Fibroblast of skin of back (primary cell): ENCODE measurements at regions not wholly inside any gene's neighbourhood (a gene's known extent, or its start where the extent isn't known, plus 50 kb on each side); places are given as distances from the start of the nearest gene placed in this dataset.

Source experiments
- DNase-seq: peaks from one replicate; pipeline ENCODE4 v3.0.0-alpha.2; 2013

DNA sequence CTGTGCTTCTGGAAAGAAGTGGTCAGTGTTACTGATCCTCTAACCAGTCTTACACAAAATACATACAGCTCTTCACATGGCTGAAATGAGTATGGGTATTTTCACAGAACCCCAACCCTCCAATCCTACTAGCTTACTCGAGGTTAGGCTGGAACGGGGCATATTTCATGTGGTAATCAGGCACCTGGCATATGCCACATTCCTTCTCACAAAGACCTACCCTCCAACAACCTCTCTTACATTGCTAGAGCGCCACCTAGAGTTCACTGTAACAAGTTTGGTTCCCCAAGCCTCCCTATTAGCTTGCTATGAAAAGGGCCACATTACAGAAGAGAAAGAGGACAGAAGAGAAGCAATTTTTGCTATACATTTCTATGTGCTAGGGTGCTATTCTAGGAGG is 597.3 kb downstream of the PRELID2 start:
- peak; percentile 30 for DNase-seq

DNA sequence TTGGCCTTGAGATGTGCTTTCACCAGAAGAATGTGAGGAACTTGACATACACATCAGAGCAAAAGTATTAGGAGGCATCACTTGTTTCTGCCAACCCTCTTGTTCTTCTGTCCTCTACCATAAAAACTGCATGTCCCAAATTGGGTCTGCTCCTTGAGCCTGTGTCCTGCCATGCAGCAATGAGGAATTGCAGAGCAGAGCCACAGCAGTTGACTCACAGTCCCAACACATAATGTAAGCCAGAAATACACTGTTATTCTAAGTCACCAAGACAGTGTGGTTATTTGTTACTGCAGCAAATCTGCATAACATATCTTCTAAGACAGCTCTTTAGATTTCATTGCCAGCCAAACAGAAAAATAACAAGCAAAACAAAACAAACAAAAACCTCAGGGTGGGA is 598.2 kb downstream of the PRELID2 start:
- peak; percentile 50 for DNase-seq

DNA sequence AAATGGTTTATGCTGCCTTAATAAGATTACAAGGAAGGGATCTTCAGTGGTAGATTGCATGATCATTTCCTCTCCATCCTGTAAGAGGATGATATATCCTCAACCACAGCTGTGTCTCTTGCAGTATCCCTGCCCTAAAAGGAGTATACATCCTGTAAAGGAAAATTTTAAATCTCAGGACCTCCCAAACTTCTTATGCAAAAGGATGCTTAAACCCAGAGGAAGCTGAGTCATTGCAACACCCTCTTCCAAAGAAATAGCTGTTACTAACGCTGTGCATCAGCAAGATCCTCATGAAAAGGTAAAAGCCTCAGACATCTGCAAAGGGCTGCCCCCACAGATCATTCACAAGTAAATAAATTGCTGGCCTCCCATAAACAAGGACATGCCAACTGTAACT is 599.0 kb downstream of the PRELID2 start:
- peak; percentile 32 for DNase-seq

DNA sequence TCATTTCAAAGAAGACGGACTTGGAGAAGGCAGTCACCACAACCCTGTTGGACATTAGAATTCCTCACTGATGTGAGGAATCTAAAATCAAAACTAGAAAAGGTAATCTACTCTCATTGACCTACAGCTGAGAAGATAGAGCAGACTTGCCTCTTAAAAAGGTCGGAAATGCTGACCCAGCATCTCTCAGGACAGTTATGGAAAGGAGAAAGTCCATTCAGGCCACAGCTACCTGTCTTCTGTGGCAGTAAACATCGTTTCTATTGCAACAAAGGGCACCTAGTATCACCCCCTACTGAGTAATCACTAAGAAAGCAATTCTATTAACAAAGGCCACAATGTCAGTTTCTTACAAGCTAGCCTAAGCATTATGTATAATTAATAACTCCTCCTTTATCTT is 601.7 kb downstream of the PRELID2 start:
- no peak for DNase-seq

DNA sequence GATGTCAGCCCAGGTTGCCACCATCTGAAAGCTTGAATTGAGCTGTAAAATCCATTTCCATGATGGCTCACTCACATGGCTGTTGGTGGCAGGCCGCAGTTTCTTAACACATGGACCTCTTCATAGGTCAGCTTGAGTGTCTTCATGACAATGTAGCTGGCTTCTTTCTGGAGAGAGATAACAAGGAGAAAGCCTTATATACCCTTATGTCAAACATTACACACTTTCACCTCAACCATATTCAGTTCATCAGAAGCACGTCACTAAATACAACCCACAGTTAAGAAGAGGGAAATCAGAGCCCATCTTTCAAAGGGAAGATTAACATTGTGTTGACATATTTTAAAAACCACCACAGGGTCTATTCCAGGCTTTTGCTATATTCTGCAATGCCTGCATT is 604.4 kb downstream of the PRELID2 start:
- no peak for DNase-seq

DNA sequence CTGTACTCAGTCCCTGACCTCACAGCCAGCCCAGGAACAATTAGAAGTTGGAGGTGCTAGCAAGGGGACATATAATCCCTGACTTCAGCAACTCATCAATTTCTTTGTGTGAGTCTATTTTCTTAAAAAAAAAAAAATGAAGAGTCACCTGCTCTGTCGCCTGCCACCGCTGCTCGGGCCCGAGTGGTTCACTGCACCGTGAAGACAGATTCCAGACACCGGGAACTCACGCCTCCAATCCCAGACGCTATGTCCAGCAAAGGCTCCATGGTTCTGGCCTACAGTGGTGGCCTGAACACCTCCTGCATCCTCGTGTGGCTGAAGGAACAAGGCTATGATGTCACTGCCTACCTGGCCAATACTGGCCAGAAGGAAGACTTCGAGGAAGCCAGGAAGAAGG is 606.6 kb downstream of the PRELID2 start:
- no peak for DNase-seq

DNA sequence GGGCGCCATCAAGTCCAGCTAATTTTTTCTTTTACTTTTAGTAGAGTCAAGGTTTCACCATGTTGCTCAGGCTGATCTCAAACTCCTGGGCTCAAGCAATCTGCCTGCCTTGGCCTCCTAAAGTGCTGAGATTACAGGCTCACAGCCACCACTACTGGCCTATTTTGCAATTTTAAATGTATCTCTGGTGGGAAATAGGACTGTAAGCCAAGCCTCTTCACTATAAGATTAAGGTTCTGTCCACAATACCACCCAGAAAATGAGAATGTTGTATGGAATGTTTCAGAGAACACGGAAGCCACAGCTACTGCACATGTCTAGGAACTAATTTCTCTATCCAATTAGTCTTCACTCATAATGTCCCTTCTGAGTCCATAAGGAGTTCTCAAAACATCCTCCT is 607.3 kb downstream of the PRELID2 start:
- DNase-seq, result no peak

DNA sequence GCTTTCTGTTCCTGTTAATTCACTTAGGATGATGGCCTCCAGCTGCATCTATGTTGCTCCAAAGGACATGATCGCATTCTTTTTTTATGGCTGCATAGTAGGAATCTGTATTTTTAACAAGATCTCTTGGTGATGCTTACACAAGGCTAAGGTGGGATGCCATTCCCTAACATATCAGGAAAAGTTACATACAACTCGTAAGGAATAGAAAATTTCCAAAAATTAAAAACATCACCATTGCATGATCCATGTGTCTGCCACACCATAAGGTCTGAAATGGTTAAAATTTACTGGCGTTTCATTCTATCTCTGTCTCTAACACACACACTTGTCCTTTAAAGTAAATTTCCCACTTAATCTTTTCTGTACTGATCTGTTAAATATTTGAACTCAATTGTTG is 608.4 kb downstream of the PRELID2 start:
- no peak for DNase-seq

DNA sequence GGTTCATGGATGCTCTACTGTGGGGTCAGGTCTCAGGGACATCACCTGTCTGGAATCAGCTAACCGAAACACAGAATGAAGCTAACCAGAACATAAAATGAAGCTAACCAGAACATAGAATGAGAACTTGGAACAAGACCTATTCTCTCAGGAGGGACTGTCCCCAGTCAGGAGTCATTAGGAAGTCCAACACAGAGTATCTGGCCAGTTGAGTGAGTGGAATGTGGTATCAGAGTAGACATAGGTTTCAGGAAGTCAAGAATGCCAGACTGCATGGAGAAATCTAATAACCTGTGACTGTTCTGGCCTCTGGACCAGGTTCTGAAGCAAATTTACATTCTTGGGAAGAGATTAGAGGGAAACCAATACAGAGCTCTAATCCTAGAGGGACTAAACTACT is 609.6 kb downstream of the PRELID2 start:
- no peak for DNase-seq

DNA sequence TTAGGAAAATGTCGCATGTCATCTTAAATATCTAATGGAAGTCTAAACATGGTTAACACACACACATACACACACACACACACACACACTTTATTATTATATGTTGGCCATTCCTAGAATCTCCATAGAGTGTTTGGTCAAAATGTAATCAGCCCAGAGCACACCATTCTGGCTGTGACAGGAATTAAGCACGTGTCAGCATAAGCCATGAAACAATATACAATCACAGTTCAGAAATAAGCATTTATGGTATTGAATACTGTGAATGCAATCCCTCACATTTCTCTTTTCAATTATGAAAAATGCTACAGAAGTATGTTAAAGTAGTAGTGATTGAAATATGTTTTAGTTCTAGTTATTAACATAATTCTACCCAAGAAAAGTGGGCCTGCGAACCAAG is 611.6 kb downstream of the PRELID2 start:
- no peak for DNase-seq

DNA sequence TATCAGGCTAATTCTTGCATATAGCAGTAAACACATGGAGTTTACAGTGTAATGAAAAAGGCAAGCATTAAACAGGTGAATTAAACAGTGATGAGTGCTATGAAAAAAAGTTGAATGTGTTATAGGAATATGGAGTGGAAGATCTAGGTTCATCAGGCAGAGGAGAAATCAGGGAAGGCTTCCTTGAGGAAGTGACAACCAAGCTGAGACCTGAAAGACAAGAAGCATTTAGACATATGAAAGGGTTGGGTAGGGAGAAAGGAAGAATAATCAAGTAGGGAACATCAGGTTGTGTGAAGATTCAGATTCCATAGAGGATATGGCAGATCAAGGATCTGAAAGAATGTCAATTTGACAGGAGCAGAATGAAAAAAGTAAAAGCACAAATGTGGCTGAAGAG is 612.5 kb downstream of the PRELID2 start:
- no peak for DNase-seq

DNA sequence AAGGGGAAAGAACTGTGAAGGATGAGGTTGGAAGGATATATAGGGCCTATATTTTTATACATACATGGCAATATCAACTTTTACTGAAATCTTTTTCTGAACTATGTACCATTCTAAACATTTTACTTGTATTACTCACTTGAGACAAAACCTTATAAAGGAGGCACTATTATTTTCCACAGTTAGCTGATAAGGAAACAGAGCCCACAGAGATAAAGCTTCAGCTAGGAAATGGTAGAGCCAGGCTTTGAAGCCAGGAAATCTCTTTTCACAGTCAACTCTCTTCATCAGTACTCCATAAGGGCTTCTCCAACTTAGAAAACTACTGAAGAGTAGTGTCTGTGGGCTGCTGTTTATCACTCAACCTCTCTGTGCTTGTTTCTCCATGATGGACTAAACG is 613.7 kb downstream of the PRELID2 start:
- DNase-seq, result no peak

DNA sequence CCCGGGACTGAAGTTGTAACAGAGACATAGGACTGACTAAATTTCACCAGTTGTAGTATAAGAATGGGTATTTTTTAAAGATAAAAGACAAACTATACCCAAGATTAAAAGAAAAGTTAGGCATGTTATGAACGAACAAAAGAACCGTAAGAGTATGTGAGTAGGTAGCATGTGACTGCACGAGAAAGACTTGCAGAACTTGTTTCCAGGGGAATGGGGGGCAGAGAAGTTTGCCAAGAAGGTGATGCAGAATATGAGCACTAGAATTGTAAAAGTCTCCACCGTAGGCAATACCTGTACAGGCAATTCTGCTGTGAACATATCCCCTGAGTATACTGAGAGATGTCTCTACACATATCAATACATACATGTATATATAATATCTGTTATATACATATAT is 614.7 kb downstream of the PRELID2 start:
- DNase-seq, result no peak

DNA sequence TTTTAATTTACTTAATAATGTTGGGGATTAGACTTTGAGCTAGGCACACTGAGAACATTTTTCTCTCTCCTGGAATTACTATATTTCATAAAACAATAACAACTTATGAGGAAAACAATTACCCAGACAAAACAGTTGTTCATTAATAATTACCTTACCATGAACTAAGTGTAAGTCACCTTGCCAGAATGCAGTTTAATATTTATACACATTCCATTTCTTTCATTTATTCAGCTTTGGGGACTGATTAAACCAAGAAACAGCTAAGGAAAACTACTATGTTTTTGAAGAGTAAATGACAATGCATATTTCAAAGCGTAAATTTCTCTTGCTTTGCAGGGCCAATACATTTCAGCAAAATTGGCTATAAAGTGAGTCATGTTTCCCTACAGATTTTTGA is 616.2 kb downstream of the PRELID2 start:
- no peak for DNase-seq

DNA sequence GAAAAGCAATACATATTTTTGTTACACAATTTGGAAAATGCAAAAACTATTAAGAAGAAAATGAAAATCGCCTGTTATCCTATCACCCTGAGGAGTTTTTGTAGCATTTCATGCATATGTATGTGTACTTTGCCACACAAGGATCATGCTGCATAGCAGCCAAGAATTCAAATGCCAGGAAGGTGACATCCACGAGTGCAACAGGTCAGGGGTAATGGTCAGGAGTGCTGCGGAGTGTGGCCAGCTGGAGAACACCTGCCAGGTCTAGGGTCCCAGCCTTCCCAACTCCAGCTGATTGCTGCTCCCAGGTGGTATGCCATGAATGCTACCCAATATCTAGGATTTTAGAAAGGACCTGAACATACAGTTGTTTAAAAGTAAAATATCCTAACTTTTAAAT is 617.1 kb downstream of the PRELID2 start:
- no peak for DNase-seq

DNA sequence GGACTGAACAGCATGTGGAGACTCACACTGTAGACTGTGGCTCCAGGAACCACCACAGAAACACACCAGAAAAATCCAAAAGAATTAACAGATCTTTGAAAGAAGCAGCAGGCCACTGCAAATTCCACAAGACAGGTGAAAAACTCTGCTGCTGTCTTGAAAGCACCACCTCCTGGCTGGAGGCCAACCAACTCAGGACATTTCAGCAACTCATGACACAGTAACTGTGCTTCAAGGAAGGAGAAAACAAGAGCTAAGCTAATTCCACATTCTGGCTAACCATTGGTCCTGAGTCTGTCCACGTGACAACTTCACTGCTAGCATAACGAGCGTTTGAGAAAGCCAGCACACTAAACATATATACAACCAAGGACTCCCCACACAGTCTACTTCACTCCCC is 625.1 kb downstream of the PRELID2 start:
- DNase-seq, result no peak

DNA sequence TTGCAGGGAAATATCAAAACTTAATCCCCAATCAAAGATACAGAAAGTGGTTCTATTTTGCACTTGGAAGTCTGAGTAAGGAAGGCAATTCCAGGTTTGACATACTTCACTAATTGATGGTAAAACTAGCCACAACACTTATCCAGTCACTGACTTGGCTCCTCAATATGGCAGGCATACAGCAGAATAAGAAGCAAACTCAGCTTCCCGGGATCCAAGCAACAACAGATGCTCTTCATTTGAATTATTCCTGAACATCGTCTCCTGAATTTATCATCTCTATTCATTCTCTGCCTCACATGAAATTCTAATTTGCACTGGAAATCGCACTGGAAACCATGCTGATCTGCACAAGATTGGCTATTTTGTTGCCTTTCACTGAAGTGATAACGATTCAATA is 629.6 kb downstream of the PRELID2 start:
- no peak for DNase-seq

DNA sequence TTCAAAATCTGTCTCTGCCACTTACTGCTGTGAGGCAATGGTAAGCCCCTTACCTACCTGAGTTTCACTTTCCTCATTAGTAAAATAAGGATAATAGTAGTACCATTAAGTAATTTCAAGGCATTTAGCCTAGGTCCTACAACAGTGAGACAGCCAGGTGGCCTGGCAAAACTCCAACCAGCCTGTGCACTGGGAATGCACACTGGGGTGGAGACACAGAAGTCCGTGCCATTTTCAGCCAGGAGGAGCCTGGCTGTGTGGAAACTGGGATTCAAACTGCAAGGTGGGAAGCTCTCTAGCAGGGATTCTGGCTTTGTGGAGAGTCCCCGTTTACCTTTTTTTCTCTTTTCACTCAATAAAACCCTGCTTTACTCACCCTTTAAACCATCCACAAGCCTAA is 630.4 kb downstream of the PRELID2 start:
- DNase-seq, result no peak

DNA sequence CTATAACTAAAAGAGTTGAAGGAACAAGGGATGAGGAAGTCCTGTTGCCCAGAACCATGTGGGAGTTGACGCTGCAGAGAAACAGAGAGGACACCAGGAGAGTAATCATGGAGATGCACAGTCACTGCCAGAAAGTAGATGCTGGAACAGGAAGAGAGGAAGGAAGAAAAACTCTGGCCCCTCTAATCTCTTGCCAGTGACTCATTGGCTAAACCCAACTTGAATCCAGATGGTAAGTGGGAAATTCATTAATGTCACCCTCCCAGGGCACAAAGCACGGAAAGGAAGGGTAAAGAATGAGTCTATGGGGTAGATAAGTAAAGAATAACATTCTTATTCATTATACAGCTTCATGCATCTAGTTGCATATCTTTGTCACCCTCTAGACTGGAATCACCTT is 631.9 kb downstream of the PRELID2 start:
- peak; percentile 42 for DNase-seq

DNA sequence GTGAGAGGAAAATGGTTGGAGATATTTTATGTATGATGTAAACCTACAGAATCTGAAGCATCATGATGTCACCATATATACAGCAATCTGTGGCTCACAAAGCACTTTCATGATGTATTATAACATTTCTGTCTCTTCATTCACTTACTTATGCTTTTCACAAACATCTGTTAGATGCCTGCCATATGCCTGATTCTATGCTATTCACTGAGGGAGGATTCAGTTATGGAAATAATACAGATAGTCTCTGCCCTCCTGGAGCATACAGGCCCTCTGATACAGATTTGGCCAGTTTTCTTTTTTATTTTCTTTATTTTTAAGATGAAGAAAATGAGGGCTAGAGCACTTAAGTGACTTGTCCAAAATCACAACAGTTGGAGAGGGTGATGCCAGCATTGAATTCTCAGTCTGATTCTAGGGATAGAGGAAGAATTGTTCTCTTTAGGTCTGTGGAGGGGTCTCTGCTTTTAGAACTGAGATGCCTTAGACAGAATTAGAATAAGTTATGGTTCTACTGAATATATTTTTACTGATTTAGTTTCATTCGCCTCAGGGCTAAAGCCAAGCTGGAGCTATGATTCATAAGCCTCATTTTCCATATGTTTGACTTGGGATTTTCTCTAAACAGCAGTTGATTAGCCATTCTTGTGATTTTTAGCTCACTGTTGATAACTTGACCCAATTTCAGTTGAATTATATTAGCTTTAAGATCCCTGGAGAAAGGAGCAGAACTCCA is 636.4 kb downstream of the PRELID2 start:
- DNase-seq, result no peak

DNA sequence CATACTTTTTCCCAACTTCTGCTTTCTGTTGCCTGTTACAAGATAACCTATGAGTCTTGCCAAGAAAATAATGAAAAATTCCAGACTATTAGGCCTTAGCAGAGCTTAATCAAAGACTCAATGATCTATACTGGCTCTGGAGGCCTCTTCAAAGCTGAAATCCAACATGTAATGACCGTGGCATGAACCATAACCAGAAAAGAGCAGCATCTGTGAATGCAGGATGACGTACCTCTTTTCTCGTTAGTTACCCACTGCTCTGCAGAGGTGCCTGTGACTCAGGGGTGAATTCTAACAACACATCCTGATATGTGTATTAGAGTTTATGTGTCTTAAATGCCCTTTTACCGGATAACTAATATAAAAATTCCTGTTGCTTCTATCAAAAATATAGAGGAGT is 645.4 kb downstream of the PRELID2 start:
- DNase-seq, result no peak

DNA sequence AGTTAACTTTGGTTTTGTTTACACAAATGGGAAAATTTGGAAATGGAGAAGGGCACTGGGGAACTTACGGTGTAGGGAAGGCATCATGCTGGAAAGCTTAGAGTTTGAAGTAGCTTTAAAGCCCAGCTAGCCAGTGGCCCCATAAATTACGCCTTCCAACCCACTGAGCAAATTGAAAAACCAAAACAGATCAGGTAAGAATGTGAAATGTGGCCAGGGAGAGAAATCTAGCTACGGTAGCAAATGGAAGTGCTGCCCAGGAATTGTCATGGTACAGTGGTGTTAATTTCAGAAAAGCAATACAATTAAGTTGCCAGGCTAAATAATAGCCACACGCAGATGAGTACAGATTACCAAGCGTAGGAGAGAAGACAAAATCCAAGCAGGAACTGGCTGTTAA is 654.8 kb downstream of the PRELID2 start:
- no peak for DNase-seq

DNA sequence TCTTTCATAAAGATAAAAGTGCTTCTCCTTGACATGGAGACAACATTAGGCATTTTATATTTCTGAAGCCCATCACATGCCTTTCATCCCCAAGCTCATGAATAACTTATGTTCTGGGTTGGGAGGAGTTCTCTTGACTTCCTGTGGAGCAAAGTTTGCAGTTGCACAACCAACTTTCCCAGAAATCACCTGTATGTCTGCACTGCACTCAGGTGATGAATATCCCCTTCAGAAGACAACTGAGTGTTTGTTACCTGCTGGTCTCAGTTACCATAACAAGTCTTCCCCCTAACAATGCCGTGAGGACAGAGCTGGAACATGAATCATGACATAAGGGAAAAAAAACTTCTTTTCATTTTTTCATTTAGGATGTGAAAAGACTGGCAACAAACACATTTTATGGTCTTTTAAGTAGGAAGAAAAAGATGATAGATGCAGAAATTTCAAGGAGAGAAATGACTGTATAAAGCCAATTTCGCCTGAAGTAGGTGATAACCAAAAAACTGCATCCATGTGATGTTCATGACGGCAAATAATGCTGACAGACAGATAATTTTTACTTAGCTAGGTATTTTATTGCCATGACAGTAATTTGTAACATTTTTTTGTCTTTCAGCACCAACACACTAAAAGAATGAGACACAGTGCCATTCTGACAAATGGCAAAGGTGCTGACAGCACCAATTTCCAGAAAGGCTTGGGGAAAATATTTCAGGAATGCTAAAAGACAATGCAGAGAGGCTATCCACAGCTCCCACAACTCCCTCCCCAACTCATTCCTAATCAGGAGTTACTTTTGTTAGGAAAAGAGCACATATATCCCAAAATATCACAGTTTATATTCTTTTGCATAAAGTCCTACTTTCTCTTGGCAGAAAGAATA is 656.3 kb downstream of the PRELID2 start:
- peak; percentile 57 for DNase-seq

DNA sequence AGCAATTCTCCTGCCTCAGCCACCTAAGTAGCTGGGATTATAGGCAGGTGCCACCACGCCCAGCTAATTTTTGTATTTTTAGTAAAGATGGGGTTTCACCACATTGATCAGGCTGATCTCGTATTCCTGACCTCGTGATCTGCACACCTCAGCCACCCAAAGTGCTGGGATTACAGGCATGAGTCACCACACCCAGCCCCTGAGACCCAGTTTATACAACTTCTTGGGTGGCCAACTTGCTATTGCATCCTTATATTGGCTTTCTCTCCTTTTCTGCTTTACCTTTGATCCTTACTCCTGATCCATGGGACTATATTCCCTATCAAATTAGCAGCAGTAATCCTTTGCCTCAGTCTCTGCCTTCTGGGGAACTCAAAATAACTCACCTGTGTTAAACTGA is 659.1 kb downstream of the PRELID2 start:
- no peak for DNase-seq
